B cell (primary cell): ENCODE measurements at regions not wholly inside any gene's neighbourhood (a gene's known extent, or its start where the extent isn't known, plus 50 kb on each side); places are given as distances from the start of the nearest gene placed in this dataset.

Experiments
- ATAC-seq: fragments of 200-7000 bp; cut with Tn5 transposase; one replicate; pipeline ENCODE4 v1.10.0; 2021; ENCODE audit warnings: low read depth, mild to moderate bottlenecking, moderate number of reproducible peaks, moderate library complexity
- CTCF ChIA-PET: fragments of 350-600 bp; sonication (Branson Sonifier 250); formaldehyde crosslinking; loops from one replicate; lab custom pipeline; 2021; ENCODE audit warnings: antibody characterized with exemption, inconsistent platforms; lab: Charles Lee
- POLR2A ChIA-PET: fragments of 350-600 bp; sonication (Branson Sonifier 250); formaldehyde crosslinking; loops from one replicate; lab custom pipeline; 2021; ENCODE audit warnings: antibody characterized with exemption; lab: Charles Lee
- DNase-seq: peaks from one replicate; pipeline ENCODE4 v3.0.0; 2013
- H2AFZ ChIP-seq: 2 replicates; pipeline ENCODE4 v1.6.1; 2012; ENCODE audit warnings: mild to moderate bottlenecking, low read depth, low read length; ENCODE audit not compliant: insufficient read depth, poor library complexity, severe bottlenecking
- H3K27ac ChIP-seq, 2 donors: 1 replicate in 1 of 2; 2 replicates in 1 of 2; pipeline ENCODE4 v1.5.1; 2012 to 2013; ENCODE audit warnings: low read length in 2 of 2, mild to moderate bottlenecking in 2 of 2, moderate library complexity in 1 of 2
- H3K27me3 ChIP-seq, 4 experiments: fragments of 200-600 bp in 1 of 4; sonication (generic) in 1 of 4; replicated peaks in 1 of 4; 1 replicate in 2 of 4; 2 replicates in 2 of 4; pipeline versions ENCODE4 v1.6.1 to v1.7.0; 2013 to 2016; ENCODE audit warnings: low read length in 3 of 4, mild to moderate bottlenecking in 2 of 4, mixed read lengths in 1 of 4, moderate library complexity in 1 of 4; ENCODE audit not compliant: insufficient read depth in 4 of 4, control insufficient read depth in 3 of 4; ENCODE audit errors: control extremely low read depth in 1 of 4
- H3K36me3 ChIP-seq, 2 experiments: replicated peaks in 1 of 2; 1 replicate in 1 of 2; 2 replicates in 1 of 2; pipeline versions ENCODE4 v1.6.1 to v1.7.1; 2013; ENCODE audit warnings: low read length in 1 of 2; ENCODE audit not compliant: insufficient read depth in 2 of 2, control insufficient read depth in 1 of 2; ENCODE audit errors: control extremely low read depth in 1 of 2, extremely low read depth in 1 of 2
- H3K4me1 ChIP-seq, 2 donors: fragments of 200-600 bp in 1 of 2; sonication (generic) in 1 of 2; 1 replicate in 1 of 2; 2 replicates in 1 of 2; pipeline versions ENCODE4 v1.5.1 to v1.6.1; 2013 to 2017; ENCODE audit warnings: low read length in 2 of 2; ENCODE audit not compliant: control insufficient read depth in 2 of 2, insufficient read depth in 2 of 2
- H3K4me2 ChIP-seq: replicated peaks from 2 replicates; pipeline ENCODE3; 2012; ENCODE audit warnings: mild to moderate bottlenecking, low read depth, low read length; ENCODE audit not compliant: poor library complexity, severe bottlenecking
- H3K4me3 ChIP-seq, 5 experiments: fragments of 200-600 bp in 1 of 5; sonication (generic) in 1 of 5; 1 replicate in 3 of 5; 2 replicates in 2 of 5; pipeline versions ENCODE4 v1.5.1 to v1.7.0; 2011 to 2016; ENCODE audit warnings: low read length in 4 of 5, mild to moderate bottlenecking in 4 of 5, low read depth in 2 of 5, control low read depth in 1 of 5, moderate library complexity in 1 of 5; ENCODE audit not compliant: insufficient read depth in 1 of 5; ENCODE audit errors: control extremely low read depth in 1 of 5, extremely low read depth in 1 of 5
- H3K79me2 ChIP-seq: fragments of 200-600 bp; sonication (generic); one replicate; pipeline ENCODE4 v1.6.0; 2016; ENCODE audit warnings: low read length; ENCODE audit not compliant: control insufficient read depth, insufficient read depth
- H3K9ac ChIP-seq: fragments of 200-600 bp; sonication (generic); 2 replicates; pipeline ENCODE4 v1.6.1; 2017; ENCODE audit warnings: mild to moderate bottlenecking, low read length, moderate library complexity
- H3K9me3 ChIP-seq, 3 donors: one replicate each; pipeline versions ENCODE4 v1.6.1 to v1.7.1; 2013; ENCODE audit warnings: low read length in 2 of 3; ENCODE audit not compliant: control insufficient read depth in 2 of 3, insufficient read depth in 1 of 3; ENCODE audit errors: control extremely low read depth in 1 of 3
- H4K20me1 ChIP-seq: 2 replicates; pipeline ENCODE4 v1.6.0; 2012; ENCODE audit warnings: mild to moderate bottlenecking, low read length; ENCODE audit not compliant: insufficient read depth, control insufficient read depth, poor library complexity, severe bottlenecking
- H3K27ac Mint-ChIP-seq: one replicate; pipeline ENCODE4 v1.8.0; 2021; ENCODE audit warnings: mixed read lengths
- H3K27me3 Mint-ChIP-seq: one replicate; pipeline ENCODE4 v1.8.0; 2021; ENCODE audit warnings: mixed read lengths
- H3K4me1 Mint-ChIP-seq: one replicate; pipeline ENCODE4 v1.8.0; 2021; ENCODE audit warnings: mixed read lengths
- H3K4me3 Mint-ChIP-seq: one replicate; pipeline ENCODE4 v1.8.0; 2021; ENCODE audit warnings: mixed read lengths
- H3K9me3 Mint-ChIP-seq: one replicate; pipeline ENCODE4 v1.8.0; 2022; ENCODE audit warnings: mixed read lengths; ENCODE audit not compliant: insufficient read depth
- EZH2 ChIP-seq: IDR thresholded peaks from 2 replicates; pipeline ENCODE4 v1.6.1; 2012; ENCODE audit warnings: borderline replicate concordance, low read depth, mild to moderate bottlenecking, moderate library complexity, low read length; ENCODE audit not compliant: insufficient read depth, poor library complexity, severe bottlenecking
- WGBS: methylation state at CpG from one replicate; pipeline ENCODE4 v1.1.5; 2013; ENCODE audit warnings: missing lambda C conversion rate; ENCODE audit not compliant: insufficient coverage; 5-methylcytosine and 5-hydroxymethylcytosine counted together
- intact Hi-C: fragments of 100-400 bp; cut with micrococcal nuclease; formaldehyde crosslinking; loops from one replicate; pipeline ENCODE4 v1.10.0; 2022
- TF ChIP-seq, protein P1 (sequence below): fragments of 200-600 bp; IDR thresholded peaks from one replicate; pipeline ENCODE4 v1.8.0; 2022; ENCODE audit warnings: antibody characterized with exemption, mild to moderate bottlenecking

DNA sequence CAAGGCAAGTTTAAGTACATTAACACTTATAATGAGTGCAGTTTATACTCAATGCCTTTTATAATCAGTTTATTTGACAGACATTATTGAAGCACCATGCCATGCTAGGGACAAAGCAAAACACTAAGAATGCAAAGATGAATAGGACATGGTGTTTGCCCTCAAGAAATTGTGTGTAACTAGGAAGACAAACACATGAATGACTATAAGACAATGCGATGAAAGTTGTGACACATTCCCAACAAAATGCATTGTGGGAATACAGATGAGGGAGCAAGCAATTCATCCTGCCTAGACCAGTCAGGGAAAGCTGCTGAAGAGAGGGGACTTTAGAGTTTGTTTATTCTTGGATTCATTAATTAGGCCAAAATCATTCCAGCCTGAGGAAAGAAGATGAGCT, 133.8 kb upstream of the TRPC6 start:
- no peak for DNase-seq
- Mint-ChIP-seq H3K27ac (no peak overlapping the region), H3K27me3 (peaks cover 2% of the 10 kb centered on the region), H3K4me1 (no peaks in the 10 kb centered on the region), H3K4me3 (no peak overlapping the region), H3K9me3 (no peaks in the 10 kb centered on the region)
- H3K4me3 ChIP-seq: no peak overlapping the region
- no peak for TF ChIP-seq EZH2
- TF ChIP-seq, protein P1, sequence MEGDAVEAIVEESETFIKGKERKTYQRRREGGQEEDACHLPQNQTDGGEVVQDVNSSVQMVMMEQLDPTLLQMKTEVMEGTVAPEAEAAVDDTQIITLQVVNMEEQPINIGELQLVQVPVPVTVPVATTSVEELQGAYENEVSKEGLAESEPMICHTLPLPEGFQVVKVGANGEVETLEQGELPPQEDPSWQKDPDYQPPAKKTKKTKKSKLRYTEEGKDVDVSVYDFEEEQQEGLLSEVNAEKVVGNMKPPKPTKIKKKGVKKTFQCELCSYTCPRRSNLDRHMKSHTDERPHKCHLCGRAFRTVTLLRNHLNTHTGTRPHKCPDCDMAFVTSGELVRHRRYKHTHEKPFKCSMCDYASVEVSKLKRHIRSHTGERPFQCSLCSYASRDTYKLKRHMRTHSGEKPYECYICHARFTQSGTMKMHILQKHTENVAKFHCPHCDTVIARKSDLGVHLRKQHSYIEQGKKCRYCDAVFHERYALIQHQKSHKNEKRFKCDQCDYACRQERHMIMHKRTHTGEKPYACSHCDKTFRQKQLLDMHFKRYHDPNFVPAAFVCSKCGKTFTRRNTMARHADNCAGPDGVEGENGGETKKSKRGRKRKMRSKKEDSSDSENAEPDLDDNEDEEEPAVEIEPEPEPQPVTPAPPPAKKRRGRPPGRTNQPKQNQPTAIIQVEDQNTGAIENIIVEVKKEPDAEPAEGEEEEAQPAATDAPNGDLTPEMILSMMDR: no peak
- ChIA-PET CTCF (no interaction called here), POLR2A (no interaction called here)
- no peak overlapping the region for H3K9ac ChIP-seq
- no peak for ATAC-seq
- WGBS: 88% methylated on average over 1 of the region's 1 CpG
- H2AFZ ChIP-seq: no peak overlapping the region
- no peaks in the 10 kb centered on the region for H3K27me3 ChIP-seq
- intact Hi-C loops: no loop called here
- H3K4me2 ChIP-seq: no peak overlapping the region
- H3K27ac ChIP-seq: no peak overlapping the region
- H3K79me2 ChIP-seq: no peaks in the 10 kb centered on the region
- no peaks in the 10 kb centered on the region for H3K9me3 ChIP-seq
- no peaks in the 10 kb centered on the region for H3K4me1 ChIP-seq
- H4K20me1 ChIP-seq: no peaks in the 10 kb centered on the region
- H3K36me3 ChIP-seq: no peaks in the 10 kb centered on the region

GRCh38 chr11:101715281-101715680, 131.5 kb upstream of the TRPC6 start:
- no peak for DNase-seq
- intact Hi-C loops: no loop called here
- no peak overlapping the region for H3K27ac ChIP-seq
- TF ChIP-seq EZH2: no peak
- TF ChIP-seq, protein P1: no peak
- no peaks in the 10 kb centered on the region for H3K4me1 Mint-ChIP-seq
- WGBS: no CpG with 5 or more reads among the region's 1 CpG
- H3K27ac Mint-ChIP-seq: no peak overlapping the region
- no peaks in the 10 kb centered on the region for H4K20me1 ChIP-seq
- no peaks in the 10 kb centered on the region for H3K36me3 ChIP-seq
- no peak overlapping the region for H3K4me3 Mint-ChIP-seq
- ChIA-PET CTCF (no interaction called here), POLR2A (no interaction called here)
- H3K9ac ChIP-seq: no peak overlapping the region
- H3K27me3 ChIP-seq: no peaks in the 10 kb centered on the region
- ATAC-seq: no peak
- H3K9me3 Mint-ChIP-seq: peaks cover 3% of the 10 kb centered on the region
- no peaks in the 10 kb centered on the region for H3K4me1 ChIP-seq
- no peak overlapping the region for H3K4me3 ChIP-seq
- no peaks in the 10 kb centered on the region for H3K9me3 ChIP-seq
- H3K79me2 ChIP-seq: no peaks in the 10 kb centered on the region
- no peak overlapping the region for H2AFZ ChIP-seq
- H3K27me3 Mint-ChIP-seq: peaks cover 2% of the 10 kb centered on the region
- H3K4me2 ChIP-seq: no peak overlapping the region
